Immature natural killer cell (primary cell): ENCODE measurements at regions not wholly inside any gene's neighbourhood (a gene's known extent, or its start where the extent isn't known, plus 50 kb on each side); places are given as distances from the start of the nearest gene placed in this dataset.

Source experiments
- DNase-seq, 3 donors: peaks; one replicate each; pipeline ENCODE4 v3.0.0; 2022; ENCODE audit warnings: mixed read lengths in 1 of 3
- H3K27ac Mint-ChIP-seq, 6 donors: one replicate each; pipeline ENCODE4 v1.8.0; 2020; ENCODE audit warnings: mixed read lengths in 6 of 6, mild to moderate bottlenecking in 5 of 6, inconsistent platforms in 4 of 6, moderate library complexity in 3 of 6
- H3K27me3 Mint-ChIP-seq, 3 donors: one replicate each; pipeline ENCODE4 v1.8.0; 2020 to 2021; ENCODE audit warnings: low read depth in 3 of 3, mild to moderate bottlenecking in 3 of 3, mixed read lengths in 3 of 3, moderate library complexity in 3 of 3, inconsistent platforms in 1 of 3
- H3K36me3 Mint-ChIP-seq, 3 donors: one replicate each; pipeline ENCODE4 v1.8.0; 2020; ENCODE audit warnings: mixed read lengths in 3 of 3, inconsistent platforms in 2 of 3, mild to moderate bottlenecking in 2 of 3
- H3K4me1 Mint-ChIP-seq, 2 donors: one replicate each; pipeline ENCODE4 v1.8.0; 2020; ENCODE audit warnings: inconsistent platforms in 2 of 2, mild to moderate bottlenecking in 2 of 2, mixed read lengths in 2 of 2, moderate library complexity in 1 of 2
- H3K4me3 Mint-ChIP-seq, 5 donors: one replicate each; pipeline ENCODE4 v1.8.0; 2020; ENCODE audit warnings: mild to moderate bottlenecking in 5 of 5, mixed read lengths in 5 of 5, inconsistent platforms in 3 of 5, moderate library complexity in 3 of 5
- H3K9me3 Mint-ChIP-seq, 6 donors: one replicate each; pipeline ENCODE4 v1.8.0; 2020; ENCODE audit warnings: mild to moderate bottlenecking in 6 of 6, mixed read lengths in 6 of 6, inconsistent platforms in 4 of 6, moderate library complexity in 3 of 6

- DNase-seq, result no peak
- H3K27me3 Mint-ChIP-seq, result peaks cover 1 to 7% (median 6%) of the 10 kb centered on the region in 3 donors
- H3K36me3 Mint-ChIP-seq, result no peaks in the 10 kb centered on the region
- no peak overlapping the region for H3K27ac Mint-ChIP-seq
- no peak overlapping the region for H3K4me3 Mint-ChIP-seq
- no peaks in the 10 kb centered on the region for H3K9me3 Mint-ChIP-seq
- H3K4me1 Mint-ChIP-seq, result no peaks in the 10 kb centered on the region
Observed at GRCh38 chr17:34527908-34528470, 51.4 kb upstream of the TMEM132E start.

- Mint-ChIP-seq H3K27me3 (peaks cover 1 to 7% (median 6%) of the 10 kb centered on the region in 3 donors), H3K9me3 (no peaks in the 10 kb centered on the region), H3K4me1 (no peaks in the 10 kb centered on the region), H3K27ac (no peak overlapping the region), H3K4me3 (no peak overlapping the region), H3K36me3 (no peaks in the 10 kb centered on the region)
- no peak for DNase-seq
Observed at GRCh38 chr17:34527136-34527907, 52.1 kb upstream of the TMEM132E start.

DNA sequence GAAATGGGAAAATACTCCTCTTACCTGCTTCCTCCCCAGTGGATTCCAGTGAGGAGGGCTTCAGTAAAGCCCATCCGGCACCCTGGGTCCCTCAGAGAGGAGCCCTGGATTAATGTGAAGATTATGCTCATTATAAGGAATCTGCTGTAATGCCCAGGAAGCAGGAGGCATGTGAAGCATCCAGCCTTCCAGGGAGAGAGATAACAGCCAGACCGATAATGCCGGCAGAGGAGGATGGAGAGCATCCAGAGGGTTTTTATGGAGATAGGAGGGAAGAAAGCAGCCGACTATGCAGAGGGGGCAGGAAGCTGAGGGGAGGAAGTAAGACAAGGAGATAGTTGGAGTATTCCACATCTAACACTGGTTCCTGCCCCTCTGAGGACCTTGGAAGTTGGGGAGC is 53.7 kb upstream of the TMEM132E start:
- no peak for DNase-seq
- H3K9me3 Mint-ChIP-seq, result no peaks in the 10 kb centered on the region
- H3K27me3 Mint-ChIP-seq, result peaks cover 1 to 3% (median 3%) of the 10 kb centered on the region in 3 donors
- H3K4me3 Mint-ChIP-seq, result no peak overlapping the region
- no peak overlapping the region for H3K27ac Mint-ChIP-seq
- H3K36me3 Mint-ChIP-seq, result no peaks in the 10 kb centered on the region
- H3K4me1 Mint-ChIP-seq, result no peaks in the 10 kb centered on the region

DNA sequence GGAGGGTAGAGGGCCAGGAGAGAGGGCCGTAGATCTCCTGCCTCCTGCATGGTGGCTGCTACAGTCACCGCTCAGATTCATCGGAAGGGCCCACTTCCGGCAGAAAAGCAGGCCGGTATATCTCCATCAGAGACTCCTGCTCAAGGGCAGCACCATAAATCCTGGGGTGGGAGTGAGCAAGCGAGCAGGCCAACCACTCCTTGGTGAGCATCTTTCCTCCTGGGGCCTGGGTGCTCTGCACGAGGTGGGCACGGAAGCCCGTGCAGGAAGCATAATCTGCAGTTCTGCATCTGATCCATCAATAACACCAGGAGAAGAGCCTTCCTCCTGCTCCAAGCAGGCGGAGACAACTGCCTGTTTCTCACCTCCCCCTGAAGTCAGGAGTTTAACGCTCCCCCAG is 57.4 kb upstream of the TMEM132E start:
- no peaks in the 10 kb centered on the region for H3K9me3 Mint-ChIP-seq
- H3K27me3 Mint-ChIP-seq, result peaks cover 1 to 5% (median 1%) of the 10 kb centered on the region in 3 donors
- no peak for DNase-seq
- no peak overlapping the region for H3K27ac Mint-ChIP-seq
- H3K36me3 Mint-ChIP-seq, result no peaks in the 10 kb centered on the region
- no peak overlapping the region for H3K4me3 Mint-ChIP-seq
- H3K4me1 Mint-ChIP-seq, result no peaks in the 10 kb centered on the region

GRCh38 chr17:34519282-34519681 is 60.1 kb upstream of the TMEM132E start:
- H3K4me1 Mint-ChIP-seq, result no peaks in the 10 kb centered on the region
- peaks cover 0 to 4% (median 1%) of the 10 kb centered on the region in 3 donors for H3K27me3 Mint-ChIP-seq
- no peaks in the 10 kb centered on the region for H3K9me3 Mint-ChIP-seq
- no peak overlapping the region for H3K27ac Mint-ChIP-seq
- no peak for DNase-seq
- H3K4me3 Mint-ChIP-seq, result no peak overlapping the region
- H3K36me3 Mint-ChIP-seq, result no peaks in the 10 kb centered on the region

- DNase-seq, result no peak
- Mint-ChIP-seq H3K36me3 (no peaks in the 10 kb centered on the region), H3K27ac (no peak overlapping the region), H3K27me3 (peaks cover 0 to 5% (median 4%) of the 10 kb centered on the region in 3 donors), H3K4me1 (no peaks in the 10 kb centered on the region), H3K9me3 (no peaks in the 10 kb centered on the region), H3K4me3 (no peak overlapping the region)
Observed at GRCh38 chr17:34517406-34517805, 62.0 kb upstream of the TMEM132E start.

- H3K27me3 Mint-ChIP-seq, result peaks cover 5 to 15% (median 12%) of the 10 kb centered on the region in 3 donors
- DNase-seq, result no peak
- no peaks in the 10 kb centered on the region for H3K36me3 Mint-ChIP-seq
- H3K4me3 Mint-ChIP-seq, result no peak overlapping the region
- H3K9me3 Mint-ChIP-seq, result no peaks in the 10 kb centered on the region
- no peak overlapping the region for H3K27ac Mint-ChIP-seq
- no peaks in the 10 kb centered on the region for H3K4me1 Mint-ChIP-seq
Observed at GRCh38 chr17:34511931-34512330, 67.5 kb upstream of the TMEM132E start.

GRCh38 chr17:34511265-34511664 is 68.1 kb upstream of the TMEM132E start:
- Mint-ChIP-seq H3K36me3 (no peaks in the 10 kb centered on the region), H3K27me3 (peaks cover 5 to 20% (median 12%) of the 10 kb centered on the region in 3 donors), H3K4me3 (no peak overlapping the region), H3K27ac (no peak overlapping the region), H3K9me3 (no peaks in the 10 kb centered on the region), H3K4me1 (no peaks in the 10 kb centered on the region)
- DNase-seq, result no peak

DNA sequence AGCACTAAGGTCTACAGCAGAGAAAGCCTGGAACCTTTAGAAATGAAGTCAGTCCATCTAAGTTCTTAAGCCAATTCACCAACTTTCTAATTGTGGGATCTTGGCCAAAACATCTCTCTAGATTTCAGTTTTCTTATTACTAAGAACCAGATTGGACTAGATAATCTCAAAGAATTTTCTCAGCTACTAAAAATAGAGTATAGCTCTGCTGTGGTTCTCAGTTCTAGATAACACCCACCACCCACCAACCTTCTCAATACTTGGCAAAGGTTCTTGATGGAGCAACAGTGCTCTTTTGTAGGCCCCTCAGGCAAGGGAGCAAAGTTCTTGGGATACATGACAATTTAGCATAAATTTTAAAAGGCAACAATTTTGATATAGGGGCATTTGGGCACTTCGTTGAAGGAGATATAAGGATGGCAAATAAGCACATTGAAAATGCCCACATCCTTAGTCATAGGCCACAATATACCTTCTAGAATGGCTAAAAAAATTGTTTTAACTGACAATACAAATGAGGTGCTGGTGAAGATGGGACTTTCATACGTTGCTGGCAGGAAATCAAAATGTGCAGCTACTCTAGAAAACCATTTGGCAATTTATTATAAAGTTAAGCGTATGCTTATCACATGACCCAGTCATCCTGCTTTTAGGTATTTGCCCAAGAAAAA is 74.4 kb upstream of the TMEM132E start:
- H3K36me3 Mint-ChIP-seq, result no peaks in the 10 kb centered on the region
- no peak for DNase-seq
- no peaks in the 10 kb centered on the region for H3K9me3 Mint-ChIP-seq
- H3K4me1 Mint-ChIP-seq, result no peaks in the 10 kb centered on the region
- no peak overlapping the region for H3K27ac Mint-ChIP-seq
- no peak overlapping the region for H3K4me3 Mint-ChIP-seq
- H3K27me3 Mint-ChIP-seq, result peaks cover 5 to 24% (median 5%) of the 10 kb centered on the region in 3 donors

DNA sequence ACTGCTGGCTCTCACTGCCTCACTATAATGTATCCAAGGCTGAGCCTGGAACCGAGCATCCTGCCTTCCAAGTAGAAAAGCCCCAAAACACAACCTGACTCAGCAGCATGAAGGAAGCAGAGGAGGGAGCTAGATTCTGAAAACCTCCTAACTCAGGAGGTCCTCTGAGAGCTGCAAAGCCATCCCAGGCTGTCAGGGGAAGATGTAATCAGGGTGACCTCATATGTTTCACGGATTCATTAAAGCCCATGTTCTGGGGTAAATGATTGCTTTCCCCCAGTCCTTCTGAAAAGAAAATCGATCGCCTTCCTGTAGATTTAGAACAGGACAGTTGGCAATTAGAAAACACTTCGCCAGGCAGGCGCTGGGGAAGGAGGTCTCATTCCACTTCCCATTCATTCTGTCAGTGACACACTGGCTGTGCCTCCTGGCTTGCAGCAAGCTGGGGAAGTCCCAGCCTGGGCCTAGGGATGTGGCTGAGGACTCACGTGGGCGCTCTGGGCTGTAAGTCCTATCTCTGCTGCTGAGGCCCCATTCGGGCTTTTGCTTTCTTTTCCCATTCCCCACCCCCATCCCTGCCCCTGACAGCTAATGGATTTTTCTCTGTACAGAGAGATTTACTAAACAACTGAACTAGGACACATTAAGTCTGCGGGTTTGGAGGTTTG is 75.7 kb upstream of the TMEM132E start:
- H3K27me3 Mint-ChIP-seq, result peaks cover 2 to 24% (median 3%) of the 10 kb centered on the region in 3 donors
- no peak overlapping the region for H3K4me3 Mint-ChIP-seq
- H3K4me1 Mint-ChIP-seq, result no peaks in the 10 kb centered on the region
- no peaks in the 10 kb centered on the region for H3K36me3 Mint-ChIP-seq
- no peaks in the 10 kb centered on the region for H3K9me3 Mint-ChIP-seq
- no peak overlapping the region for H3K27ac Mint-ChIP-seq
- no peak for DNase-seq

DNA sequence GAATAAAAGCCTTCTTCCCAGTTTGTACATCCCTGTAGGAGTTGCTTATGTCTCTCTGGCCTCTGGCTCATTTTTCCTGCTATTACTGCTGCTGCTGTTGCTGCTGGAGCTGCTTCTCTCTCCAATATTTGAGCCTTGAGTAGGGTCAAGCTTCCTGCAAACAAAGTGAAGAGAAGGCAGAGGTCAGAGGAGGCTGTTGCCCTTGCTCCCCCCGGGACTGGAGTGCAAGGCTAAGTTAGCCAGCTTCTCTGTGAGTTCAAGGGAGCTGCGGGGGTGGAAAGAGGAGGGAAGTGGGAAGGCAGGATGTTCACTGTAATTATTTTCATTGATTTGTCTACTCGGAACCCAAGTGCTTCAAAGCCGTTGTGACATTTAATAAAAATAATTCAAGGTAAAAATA is 77.0 kb upstream of the TMEM132E start:
- Mint-ChIP-seq H3K27me3 (peaks cover 1 to 24% (median 2%) of the 10 kb centered on the region in 3 donors), H3K4me1 (no peaks in the 10 kb centered on the region), H3K36me3 (no peaks in the 10 kb centered on the region), H3K9me3 (no peaks in the 10 kb centered on the region), H3K27ac (no peak overlapping the region), H3K4me3 (no peak overlapping the region)
- no peak for DNase-seq

GRCh38 chr17:34499576-34499975 is 79.8 kb upstream of the TMEM132E start:
- Mint-ChIP-seq H3K4me1 (no peaks in the 10 kb centered on the region), H3K9me3 (no peaks in the 10 kb centered on the region), H3K27ac (no peak overlapping the region), H3K4me3 (no peak overlapping the region), H3K36me3 (no peaks in the 10 kb centered on the region), H3K27me3 (peaks cover 2 to 10% (median 7%) of the 10 kb centered on the region in 3 donors)
- no peak for DNase-seq

DNA sequence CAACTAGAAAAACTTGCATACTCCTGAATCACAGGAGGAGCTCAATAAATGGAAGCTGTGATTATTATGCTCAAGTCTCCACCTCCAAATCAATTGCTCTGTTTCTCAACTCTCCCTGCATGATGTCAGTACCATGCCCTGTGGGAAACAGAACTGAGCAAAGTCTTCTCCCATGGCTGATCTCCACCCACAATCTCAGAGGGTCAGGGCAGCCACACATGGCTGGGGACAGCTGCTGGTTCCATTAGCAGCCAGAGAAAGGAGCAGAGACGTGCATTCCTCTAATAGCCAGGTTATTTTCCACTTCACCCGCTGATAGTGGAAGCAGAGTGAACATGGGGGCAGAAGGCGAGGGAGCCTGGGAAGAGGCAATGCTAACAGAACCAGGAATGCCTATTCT is 85.5 kb upstream of the TMEM132E start:
- Mint-ChIP-seq H3K4me3 (no peak overlapping the region), H3K27me3 (peaks cover 2 to 6% (median 4%) of the 10 kb centered on the region in 3 donors), H3K4me1 (no peaks in the 10 kb centered on the region), H3K36me3 (no peaks in the 10 kb centered on the region), H3K9me3 (no peaks in the 10 kb centered on the region), H3K27ac (no peak overlapping the region)
- no peak for DNase-seq

DNA sequence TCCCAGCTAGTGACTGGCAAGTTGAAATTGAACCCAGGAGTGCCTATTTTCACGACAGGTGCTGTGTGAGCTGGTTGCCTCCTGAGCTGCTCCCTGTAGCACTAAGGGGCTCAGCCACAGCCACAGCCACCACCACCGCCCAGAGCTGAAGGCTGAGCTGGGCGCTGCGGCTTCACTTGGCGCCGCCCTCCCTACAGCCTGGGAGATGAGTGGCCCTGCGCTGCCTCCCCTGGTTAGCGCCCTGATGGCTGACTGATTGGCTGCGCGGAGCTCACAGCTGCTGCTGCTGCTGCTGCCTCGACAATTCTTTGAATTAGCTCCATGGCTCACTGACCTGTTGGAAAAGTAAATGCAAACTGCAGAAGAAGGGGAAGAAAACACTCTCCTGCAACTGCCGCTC is 91.8 kb upstream of the TMEM132E start:
- Mint-ChIP-seq H3K9me3 (no peaks in the 10 kb centered on the region), H3K36me3 (no peaks in the 10 kb centered on the region), H3K4me3 (no peak overlapping the region), H3K4me1 (no peaks in the 10 kb centered on the region), H3K27ac (no peak overlapping the region), H3K27me3 (peaks cover 3 to 11% (median 6%) of the 10 kb centered on the region in 3 donors)
- DNase-seq, result no peak
